Hepatocyte (in vitro differentiated cells): ENCODE measurements at regions not wholly inside any gene's neighbourhood (a gene's known extent, or its start where the extent isn't known, plus 50 kb on each side); places are given as distances from the start of the nearest gene placed in this dataset.

Source experiments
- EZH2 ChIP-seq: fragments of 200-600 bp; sonication (generic); IDR thresholded peaks from 2 replicates; pipeline ENCODE4 v1.6.1; 2016; ENCODE audit warnings: antibody characterized with exemption, mild to moderate bottlenecking, borderline replicate concordance
- EZH2phosphoT487 ChIP-seq: fragments of 200-600 bp; sonication (generic); IDR thresholded peaks from one replicate; pipeline ENCODE4 v1.6.1; 2018; ENCODE audit warnings: antibody characterized with exemption, mild to moderate bottlenecking, low read depth, moderate library complexity; ENCODE audit not compliant: unreplicated experiment, severe bottlenecking
- TF ChIP-seq, protein P1 (sequence below): fragments of 200-600 bp; sonication (generic); IDR thresholded peaks from 2 replicates; pipeline ENCODE4 v1.5.1; 2016; ENCODE audit warnings: antibody characterized with exemption, mild to moderate bottlenecking; ENCODE audit not compliant: poor library complexity

DNA sequence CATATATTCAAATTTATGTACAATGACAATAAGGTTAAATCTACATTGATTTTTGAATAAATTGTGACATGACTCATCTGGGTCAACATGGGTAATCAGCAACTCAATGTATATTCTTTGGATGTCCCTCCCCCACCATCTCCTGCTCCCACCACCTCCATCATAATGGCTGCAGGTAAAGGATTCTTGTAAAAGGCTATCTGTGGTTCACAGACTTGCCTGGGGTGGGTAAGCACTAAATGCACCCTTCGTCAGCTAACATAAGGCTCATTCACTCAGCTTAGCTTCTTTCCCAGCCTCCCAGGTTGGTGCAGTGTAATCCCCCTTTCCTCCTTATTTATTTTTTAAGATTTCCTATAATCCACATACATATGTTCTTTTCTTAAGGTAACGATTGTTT lies 355.7 kb upstream of the DPYD start:
- TF ChIP-seq, protein P1, sequence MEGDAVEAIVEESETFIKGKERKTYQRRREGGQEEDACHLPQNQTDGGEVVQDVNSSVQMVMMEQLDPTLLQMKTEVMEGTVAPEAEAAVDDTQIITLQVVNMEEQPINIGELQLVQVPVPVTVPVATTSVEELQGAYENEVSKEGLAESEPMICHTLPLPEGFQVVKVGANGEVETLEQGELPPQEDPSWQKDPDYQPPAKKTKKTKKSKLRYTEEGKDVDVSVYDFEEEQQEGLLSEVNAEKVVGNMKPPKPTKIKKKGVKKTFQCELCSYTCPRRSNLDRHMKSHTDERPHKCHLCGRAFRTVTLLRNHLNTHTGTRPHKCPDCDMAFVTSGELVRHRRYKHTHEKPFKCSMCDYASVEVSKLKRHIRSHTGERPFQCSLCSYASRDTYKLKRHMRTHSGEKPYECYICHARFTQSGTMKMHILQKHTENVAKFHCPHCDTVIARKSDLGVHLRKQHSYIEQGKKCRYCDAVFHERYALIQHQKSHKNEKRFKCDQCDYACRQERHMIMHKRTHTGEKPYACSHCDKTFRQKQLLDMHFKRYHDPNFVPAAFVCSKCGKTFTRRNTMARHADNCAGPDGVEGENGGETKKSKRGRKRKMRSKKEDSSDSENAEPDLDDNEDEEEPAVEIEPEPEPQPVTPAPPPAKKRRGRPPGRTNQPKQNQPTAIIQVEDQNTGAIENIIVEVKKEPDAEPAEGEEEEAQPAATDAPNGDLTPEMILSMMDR: no peak
- TF ChIP-seq EZH2 (no peak), EZH2phosphoT487 (no peak)
